Stimulated activated CD4-positive, alpha-beta T cell treated with anti-CD3 and anti-CD28 coated beads, TNF-alpha, amount 100 ng/mL, for 24 hours (primary cell): ENCODE measurements at regions not wholly inside any gene's neighbourhood (a gene's known extent, or its start where the extent isn't known, plus 50 kb on each side); places are given as distances from the start of the nearest gene placed in this dataset.
A peak's percentile ranks its signal among the peaks of the same experiment; 100 is the strongest.
"Not testable (repeated sequence)": the region's sequence is repeated elsewhere in the genome, so short reads cannot be mapped to it uniquely, and the experiment has no call there.

Source experiments
- DNase-seq, 3 experiments: peaks; one replicate each; pipeline ENCODE4 v3.0.0-alpha.2; 2020; ENCODE audit warnings: low read depth in 3 of 3

- DNase-seq = no peak
Measured at GRCh38 chr18:38879871-38880270, 1314.3 kb upstream of the CELF4 start.

- DNase-seq = no peak
Measured at GRCh38 chr18:38872342-38872741, 1306.7 kb upstream of the CELF4 start.

GRCh38 chr18:38868757-38869156 lies 1303.2 kb upstream of the CELF4 start:
- DNase-seq = no peak

GRCh38 chr18:38867680-38868079 lies 1302.1 kb upstream of the CELF4 start:
- no peak for DNase-seq

- DNase-seq = no peak
Measured at GRCh38 chr18:38851526-38851925, 1285.9 kb upstream of the CELF4 start.

GRCh38 chr18:38847326-38847725 lies 1281.7 kb upstream of the CELF4 start:
- DNase-seq = no peak

GRCh38 chr18:38843291-38843690 lies 1277.7 kb upstream of the CELF4 start:
- no peak for DNase-seq

GRCh38 chr18:38826247-38826646 lies 1260.6 kb upstream of the CELF4 start:
- no peak for DNase-seq

- no peak for DNase-seq
Measured at GRCh38 chr18:38811209-38811608, 1245.6 kb upstream of the CELF4 start.

- no peak for DNase-seq
Measured at GRCh38 chr18:38810789-38811188, 1245.2 kb upstream of the CELF4 start.

- DNase-seq = no peak
Measured at GRCh38 chr18:38807915-38808314, 1242.3 kb upstream of the CELF4 start.

- no peak for DNase-seq
Measured at GRCh38 chr18:38805256-38805655, 1239.7 kb upstream of the CELF4 start.

- no peak for DNase-seq
Measured at GRCh38 chr18:38801640-38802039, 1236.0 kb upstream of the CELF4 start.

GRCh38 chr18:38796762-38797161 lies 1231.2 kb upstream of the CELF4 start:
- DNase-seq = no peak

- DNase-seq = no peak
Measured at GRCh38 chr18:38792731-38793130, 1227.1 kb upstream of the CELF4 start.

- no peak for DNase-seq
Measured at GRCh38 chr18:38790786-38791185, 1225.2 kb upstream of the CELF4 start.

- no peak for DNase-seq
Measured at GRCh38 chr18:38790303-38790702, 1224.7 kb upstream of the CELF4 start.

GRCh38 chr18:38789141-38789540 lies 1223.5 kb upstream of the CELF4 start:
- no peak for DNase-seq

- DNase-seq = no peak
Measured at GRCh38 chr18:38786906-38787305, 1221.3 kb upstream of the CELF4 start.

- DNase-seq = not testable (repeated sequence)
Measured at GRCh38 chr18:38771620-38772019, 1206.0 kb upstream of the CELF4 start.

- no peak for DNase-seq
Measured at GRCh38 chr18:38768504-38768903, 1202.9 kb upstream of the CELF4 start.

- no peak for DNase-seq
Measured at GRCh38 chr18:38759457-38759856, 1193.9 kb upstream of the CELF4 start.

GRCh38 chr18:38756436-38756835 lies 1190.8 kb upstream of the CELF4 start:
- no peak for DNase-seq

- no peak for DNase-seq
Measured at GRCh38 chr18:38752430-38752829, 1186.8 kb upstream of the CELF4 start.

GRCh38 chr18:38751898-38752297 lies 1186.3 kb upstream of the CELF4 start:
- DNase-seq = peak in 1 of 3 experiments; percentile 1
